GM19463 (cell line): ENCODE measurements at regions not wholly inside any gene's neighbourhood (a gene's known extent, or its start where the extent isn't known, plus 50 kb on each side); places are given as distances from the start of the nearest gene placed in this dataset.

Source experiments
- ATAC-seq: cut with Tn5 transposase; IDR thresholded peaks from one replicate; pipeline ENCODE4 v1.9.1; 2021; ENCODE audit warnings: mild to moderate bottlenecking, moderate library complexity; ENCODE audit not compliant: unreplicated experiment

GRCh38 chr3:25033407-25034029, 394.5 kb upstream of the RARB start:
- peak; percentile 93 for ATAC-seq

- no peak for ATAC-seq
Observed at GRCh38 chr3:25035526-25035925, 392.5 kb upstream of the RARB start.

GRCh38 chr3:25036633-25037032, 391.4 kb upstream of the RARB start:
- ATAC-seq: no peak

GRCh38 chr3:25037049-25037547, 391.0 kb upstream of the RARB start:
- no peak for ATAC-seq

- ATAC-seq: no peak
Observed at GRCh38 chr3:25038271-25038670, 389.8 kb upstream of the RARB start.

- peak; percentile 51 for ATAC-seq
Observed at GRCh38 chr3:25038922-25039321, 389.1 kb upstream of the RARB start.

GRCh38 chr3:25040748-25041147, 387.3 kb upstream of the RARB start:
- ATAC-seq: no peak

GRCh38 chr3:25041871-25042584, 386.0 kb upstream of the RARB start:
- no peak for ATAC-seq

GRCh38 chr3:25043177-25043576, 384.9 kb upstream of the RARB start:
- no peak for ATAC-seq

- no peak for ATAC-seq
Observed at GRCh38 chr3:25043749-25044148, 384.3 kb upstream of the RARB start.

GRCh38 chr3:25044762-25045710, 383.0 kb upstream of the RARB start:
- ATAC-seq: no peak

GRCh38 chr3:25046911-25047771, 380.9 kb upstream of the RARB start:
- no peak for ATAC-seq

GRCh38 chr3:25049304-25049703, 378.8 kb upstream of the RARB start:
- no peak for ATAC-seq

GRCh38 chr3:25053360-25053759, 374.7 kb upstream of the RARB start:
- ATAC-seq: no peak

GRCh38 chr3:25056036-25056755, 371.9 kb upstream of the RARB start:
- ATAC-seq: no peak

- no peak for ATAC-seq
Observed at GRCh38 chr3:25056803-25057351, 371.2 kb upstream of the RARB start.

- no peak for ATAC-seq
Observed at GRCh38 chr3:25057379-25057778, 370.7 kb upstream of the RARB start.

- ATAC-seq: no peak
Observed at GRCh38 chr3:25064681-25065080, 363.4 kb upstream of the RARB start.

GRCh38 chr3:25069970-25070369, 358.1 kb upstream of the RARB start:
- no peak for ATAC-seq

GRCh38 chr3:25071846-25072245, 356.2 kb upstream of the RARB start:
- ATAC-seq: no peak
